ENCODE measurements at regions not wholly inside any gene's neighbourhood (a gene's known extent, or its start where the extent isn't known, plus 50 kb on each side); places are given as distances from the start of the nearest gene placed in this dataset.
"Not testable (repeated sequence)": the region's sequence is repeated elsewhere in the genome, so short reads cannot be mapped to it uniquely, and the experiment has no call there.

GRCh38 chr4:97197106-97197505, 946.2 kb downstream of the STPG2 start:
- DNase-seq = no peak

- no peak for DNase-seq
These were observed 934.5 kb downstream of the STPG2 start for GRCh38 chr4:97208749-97209148.

DNA sequence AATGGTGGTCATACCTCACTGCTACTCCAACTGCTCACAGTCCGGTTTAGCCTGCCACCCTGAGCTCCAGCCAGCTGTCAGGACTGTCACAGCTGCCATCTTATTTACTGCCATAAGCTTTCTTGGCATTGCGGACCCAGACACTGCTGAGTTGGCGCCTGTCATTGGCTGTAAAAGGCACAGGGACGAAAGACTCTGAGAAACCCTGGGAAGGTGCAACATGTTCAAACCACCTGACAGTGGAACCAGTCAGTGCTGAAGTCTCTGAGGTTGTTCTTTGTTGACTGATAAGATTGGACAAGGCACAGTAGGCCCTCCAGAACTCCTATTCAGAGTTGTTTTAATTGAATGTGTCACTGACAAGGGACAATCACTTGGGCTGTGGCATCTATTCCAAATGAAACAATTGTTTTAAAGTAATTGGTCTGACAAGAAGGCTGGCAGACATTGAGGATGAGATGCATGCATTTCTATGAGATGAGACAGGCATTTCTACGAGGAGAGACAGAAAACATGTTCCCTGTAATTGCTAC, 927.8 kb downstream of the STPG2 start:
- no peak for DNase-seq

- DNase-seq = no peak
These were observed 927.2 kb downstream of the STPG2 start for GRCh38 chr4:97216046-97216445.

DNA sequence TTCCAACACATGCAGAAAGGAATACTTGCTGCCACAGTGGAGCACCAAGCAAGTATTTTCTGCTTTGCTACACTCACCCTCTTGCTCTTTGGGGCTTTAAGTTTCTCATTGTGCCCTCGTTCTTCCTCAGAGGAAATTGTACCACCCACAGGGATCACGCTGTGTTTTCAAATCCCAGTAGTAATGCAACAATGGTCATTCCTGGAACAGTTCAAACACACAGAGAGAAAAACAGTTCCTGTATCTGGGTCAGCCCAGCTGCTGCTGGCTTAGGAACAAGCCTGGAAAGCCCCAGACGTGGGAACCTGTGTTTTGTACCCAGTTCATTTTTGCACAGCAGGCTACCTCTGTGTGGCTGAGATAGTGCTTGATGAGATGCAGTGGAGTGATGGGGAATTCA, 907.8 kb downstream of the STPG2 start:
- no peak for DNase-seq

GRCh38 chr4:97238956-97239666, 904.2 kb downstream of the STPG2 start:
- DNase-seq = no peak

DNA sequence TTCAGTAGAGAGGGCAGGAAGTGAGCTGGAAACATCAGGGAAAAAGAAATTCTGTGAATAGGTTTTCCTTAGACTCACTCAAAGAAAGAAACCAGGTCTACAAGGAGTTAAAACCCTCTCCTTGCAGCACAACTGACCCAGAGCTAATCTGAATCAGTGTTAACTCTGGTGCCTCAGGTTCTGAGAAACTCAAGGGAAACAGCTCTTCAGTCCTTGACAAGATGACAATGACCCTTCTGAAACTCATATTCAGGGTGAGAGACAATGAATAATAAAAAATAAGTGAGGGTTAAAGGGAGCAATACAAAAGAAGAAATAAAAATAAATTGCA, 903.6 kb downstream of the STPG2 start:
- DNase-seq = no peak

- no peak for DNase-seq
These were observed 890.6 kb downstream of the STPG2 start for GRCh38 chr4:97252615-97253154.

DNA sequence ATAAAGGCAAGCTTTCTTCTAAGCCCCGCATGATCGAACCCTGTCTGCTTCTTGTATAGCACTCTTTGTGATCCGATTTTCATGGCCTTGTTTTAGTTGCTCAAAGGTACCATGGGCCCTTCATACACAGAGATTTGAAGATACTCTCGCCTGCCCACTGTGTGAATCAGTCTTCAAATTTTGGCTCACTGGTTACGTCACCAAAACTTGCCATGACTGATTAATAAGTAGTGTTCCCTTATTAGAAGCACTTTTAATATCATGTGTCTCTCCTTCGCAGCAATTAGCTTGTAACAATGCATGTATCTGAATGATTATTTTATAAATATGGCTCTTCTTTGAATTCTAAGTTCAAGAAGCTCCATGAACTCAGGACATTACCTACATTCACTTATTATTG, 880.5 kb downstream of the STPG2 start:
- no peak for DNase-seq

- DNase-seq = no peak
These were observed 873.2 kb downstream of the STPG2 start for GRCh38 chr4:97270051-97270450.

- DNase-seq = no peak
These were observed 863.9 kb downstream of the STPG2 start for GRCh38 chr4:97279391-97279790.

DNA sequence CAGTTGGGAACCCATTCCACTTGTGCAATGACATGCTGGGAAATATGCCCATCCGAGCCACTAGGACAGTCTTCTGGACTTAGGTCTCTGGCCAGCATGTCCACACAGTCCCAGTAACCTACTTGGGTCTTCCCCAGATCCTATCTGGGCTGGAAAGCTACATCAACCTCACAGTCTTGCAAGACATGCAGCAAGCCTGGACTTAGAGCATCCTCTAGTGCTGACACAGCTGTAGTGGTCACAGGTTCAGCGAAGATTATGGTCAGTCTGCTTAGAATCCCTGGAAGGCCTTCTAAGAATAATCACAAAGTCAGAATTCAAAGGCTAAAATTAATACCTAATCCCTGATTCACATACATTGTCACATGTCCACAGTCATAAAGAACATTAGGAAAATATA, 842.7 kb downstream of the STPG2 start:
- DNase-seq = no peak

DNA sequence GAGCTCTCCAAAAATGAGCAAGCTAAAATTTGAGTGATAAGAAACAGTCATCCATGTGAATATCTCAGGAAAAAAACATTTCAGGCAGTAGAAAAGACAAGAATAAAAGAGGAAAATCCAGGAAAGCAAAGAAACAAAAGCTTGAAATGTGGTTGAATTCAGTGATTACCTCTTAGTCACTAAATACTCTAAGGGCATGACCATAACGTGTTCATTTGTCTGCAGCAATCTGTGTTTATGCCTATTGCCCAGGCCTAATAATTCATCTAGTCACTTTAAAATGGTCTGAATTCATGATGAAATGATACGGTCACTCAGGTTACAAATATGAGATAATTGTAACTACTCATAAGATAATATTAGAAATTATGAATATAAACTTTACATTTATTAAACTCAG, 837.9 kb downstream of the STPG2 start:
- DNase-seq = no peak

- no peak for DNase-seq
These were observed 834.2 kb downstream of the STPG2 start for GRCh38 chr4:97309121-97309520.

DNA sequence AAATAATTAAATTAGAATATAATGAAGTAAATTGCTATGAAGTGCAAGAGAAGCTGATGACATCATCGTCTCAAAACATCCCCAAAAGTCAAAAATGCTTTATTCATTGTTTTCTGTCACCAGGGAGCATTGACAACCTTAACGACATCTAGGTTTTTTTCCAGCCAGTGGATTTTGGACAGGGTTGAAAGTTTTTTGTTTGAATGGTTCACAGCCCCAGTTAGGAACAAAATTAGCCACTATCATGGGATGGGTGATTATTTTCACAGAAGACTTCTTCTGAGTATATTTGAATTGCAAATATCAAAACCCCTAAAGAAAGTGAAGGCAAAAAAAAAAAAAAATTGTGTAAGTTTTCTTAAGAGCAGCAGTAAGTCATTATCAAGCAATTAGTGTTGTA, 826.1 kb downstream of the STPG2 start:
- no peak for DNase-seq

DNA sequence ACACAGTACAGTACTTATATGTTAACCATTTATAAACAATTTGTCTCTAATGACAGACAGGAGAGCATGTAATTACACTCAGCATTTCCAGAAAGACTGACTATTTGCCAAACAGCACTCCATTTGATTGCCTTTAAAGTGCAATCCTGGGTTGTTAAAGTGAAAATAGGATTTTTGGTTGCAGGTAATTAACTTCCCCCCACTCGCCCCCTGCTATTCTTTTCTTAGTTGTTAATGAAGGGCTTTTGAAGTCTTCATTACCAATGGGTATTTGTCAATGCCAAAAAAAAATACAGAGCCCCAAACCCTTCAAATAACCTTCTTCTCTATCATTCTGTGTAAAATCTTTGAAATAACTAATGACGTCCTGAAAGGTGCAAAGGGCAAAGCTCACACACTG, 825.6 kb downstream of the STPG2 start:
- DNase-seq = no peak

GRCh38 chr4:97325751-97326150, 817.5 kb downstream of the STPG2 start:
- DNase-seq = not testable (repeated sequence)

GRCh38 chr4:97330917-97331316, 812.4 kb downstream of the STPG2 start:
- no peak for DNase-seq

- no peak for DNase-seq
These were observed 808.9 kb downstream of the STPG2 start for GRCh38 chr4:97334348-97334747.

DNA sequence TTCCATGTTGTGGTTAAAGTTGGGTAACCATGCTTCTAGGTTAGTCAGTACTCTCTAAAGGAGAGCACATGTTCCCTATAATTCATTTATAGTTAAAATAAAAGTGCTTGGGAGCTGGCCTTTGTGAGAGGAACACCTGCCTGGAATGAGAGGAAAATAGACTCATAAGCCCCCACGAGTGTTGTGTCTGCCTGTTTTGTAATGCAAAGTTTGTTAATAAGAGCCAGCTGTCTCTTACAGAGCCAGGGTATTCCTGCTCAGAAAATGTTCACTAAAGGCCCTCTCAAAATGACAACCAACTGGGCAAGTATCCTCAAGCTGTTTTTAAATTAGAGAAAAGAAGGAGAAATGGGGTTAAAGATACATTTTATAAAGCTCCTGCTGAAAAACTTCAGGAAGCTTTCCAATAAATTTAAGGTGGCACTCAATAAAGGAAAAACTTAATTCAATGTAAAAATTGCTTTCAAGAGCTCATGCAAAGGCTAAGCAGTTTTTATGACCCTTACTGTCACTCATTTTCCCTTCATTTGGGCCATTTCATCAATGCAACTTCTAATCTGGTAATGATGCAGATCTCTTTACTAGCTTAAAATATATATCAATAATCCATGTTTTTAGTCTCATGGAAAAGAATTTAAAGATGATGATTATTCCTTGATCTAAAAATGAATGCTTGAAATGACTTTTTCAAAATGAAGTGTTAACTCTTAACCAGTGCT, 793.6 kb downstream of the STPG2 start:
- no peak for DNase-seq

DNA sequence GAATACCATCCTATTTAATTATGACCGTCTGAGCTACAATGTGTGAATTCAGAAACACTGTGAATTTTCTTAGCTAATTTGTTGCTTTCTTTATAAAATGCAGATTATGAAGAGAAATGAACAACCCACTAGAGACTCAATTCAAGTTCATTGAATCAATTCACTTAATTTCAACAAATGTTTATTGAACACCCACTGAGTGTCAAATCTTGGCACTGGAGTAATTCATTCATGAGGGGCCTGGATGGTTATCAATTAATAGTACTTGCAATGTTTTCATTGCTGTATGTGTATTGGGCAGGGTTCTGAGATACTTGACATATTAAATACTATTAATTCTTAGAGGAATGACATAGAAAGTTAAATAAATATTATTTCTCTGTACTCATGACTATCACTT, 789.4 kb downstream of the STPG2 start:
- DNase-seq = no peak

DNA sequence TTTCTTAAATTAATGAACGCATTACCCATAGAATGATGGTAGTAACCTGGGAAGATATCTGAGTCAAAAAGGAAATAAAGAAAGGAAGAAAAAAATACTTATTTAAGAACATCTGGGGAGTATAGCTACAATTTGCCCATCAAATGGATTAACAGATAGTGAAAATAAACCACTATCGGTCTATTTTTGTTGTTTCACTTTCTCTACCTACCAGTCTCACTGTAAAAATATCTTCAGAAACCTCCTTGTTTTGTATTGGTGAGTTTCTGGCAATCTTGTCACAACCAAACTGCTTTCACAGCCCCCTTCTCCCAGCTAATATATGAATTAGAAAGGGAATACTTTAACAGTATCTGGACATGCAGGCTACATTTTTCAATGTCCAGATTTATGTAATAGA, 783.5 kb downstream of the STPG2 start:
- DNase-seq = no peak

DNA sequence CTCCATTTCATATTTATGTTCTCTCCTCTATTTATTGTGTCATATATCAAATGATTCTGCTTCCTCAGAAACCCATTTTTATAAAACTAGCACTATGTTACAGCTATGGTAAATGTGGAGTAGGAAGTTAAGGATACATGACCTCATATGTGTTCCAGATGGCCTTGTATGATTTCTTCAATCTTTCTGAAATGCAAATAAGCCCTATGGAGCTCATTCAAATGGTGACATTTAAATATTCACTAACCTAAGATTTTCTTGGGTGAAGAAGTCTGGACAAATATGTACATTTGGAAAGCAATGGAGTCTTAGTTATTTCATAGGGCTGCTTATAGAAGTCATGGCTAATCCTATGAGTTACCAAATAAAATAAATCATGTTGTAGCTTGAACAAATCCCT, 782.5 kb downstream of the STPG2 start:
- DNase-seq = no peak

Data from right lung (tissue), 2 donors.